Naive thymus-derived CD4-positive, alpha-beta T cell (primary cell): ENCODE measurements at regions not wholly inside any gene's neighbourhood (a gene's known extent, or its start where the extent isn't known, plus 50 kb on each side); places are given as distances from the start of the nearest gene placed in this dataset.
"Not testable (repeated sequence)": the region's sequence is repeated elsewhere in the genome, so short reads cannot be mapped to it uniquely, and the experiment has no call there.

Source experiments
- ATAC-seq: fragments of 150-1000 bp; cut with Tn5 transposase; 2 replicates; pipeline ENCODE4 v1.10.0; 2021; ENCODE audit warnings: mild to moderate bottlenecking, moderate library complexity
- CTCF ChIA-PET: fragments of 350-600 bp; sonication (Branson Sonifier 250); formaldehyde crosslinking; loops from one replicate; lab custom pipeline; 2021; ENCODE audit warnings: antibody characterized with exemption; lab: Charles Lee
- POLR2A ChIA-PET: fragments of 350-600 bp; sonication (Branson Sonifier 250); formaldehyde crosslinking; loops from one replicate; lab custom pipeline; 2021; ENCODE audit warnings: antibody characterized with exemption, inconsistent platforms; lab: Charles Lee
- DNase-seq, 9 donors: peaks; one replicate each; pipeline versions ENCODE4 v3.0.0 to v3.0.0-alpha.2; 2020 to 2022; ENCODE audit warnings: mixed read lengths in 1 of 9
- H3K27ac ChIP-seq: one replicate; pipeline ENCODE4 v1.7.0; 2013; ENCODE audit warnings: mild to moderate bottlenecking, low read depth, low read length, moderate library complexity
- H3K27me3 ChIP-seq, 2 donors: one replicate each; pipeline ENCODE4 v1.7.0; 2013; ENCODE audit warnings: low read length in 2 of 2, mild to moderate bottlenecking in 2 of 2, moderate library complexity in 2 of 2; ENCODE audit not compliant: control insufficient read depth in 2 of 2, insufficient read depth in 2 of 2
- H3K36me3 ChIP-seq, 3 experiments: 1 replicate in 2 of 3; 2 replicates in 1 of 3; pipeline ENCODE4 v1.7.0; 2013; ENCODE audit warnings: low read length in 3 of 3, mild to moderate bottlenecking in 3 of 3, moderate library complexity in 1 of 3; ENCODE audit not compliant: insufficient read depth in 3 of 3, control insufficient read depth in 2 of 3
- H3K4me1 ChIP-seq, 2 donors: one replicate each; pipeline ENCODE4 v1.7.0; 2013; ENCODE audit warnings: low read length in 2 of 2, mild to moderate bottlenecking in 2 of 2, moderate library complexity in 1 of 2; ENCODE audit not compliant: control insufficient read depth in 2 of 2, insufficient read depth in 2 of 2
- H3K4me3 ChIP-seq: 2 replicates; pipeline ENCODE4 v1.7.0; 2013; ENCODE audit warnings: mild to moderate bottlenecking, low read length
- H3K9me3 ChIP-seq, 3 experiments: 1 replicate in 2 of 3; 2 replicates in 1 of 3; pipeline ENCODE4 v1.7.0; 2013; ENCODE audit warnings: low read length in 3 of 3; ENCODE audit not compliant: control insufficient read depth in 2 of 3
- H3K27ac Mint-ChIP-seq, 9 donors: one replicate each; pipeline ENCODE4 v1.8.0; 2020 to 2022; ENCODE audit warnings: mixed read lengths in 9 of 9, mild to moderate bottlenecking in 8 of 9, moderate library complexity in 5 of 9, inconsistent platforms in 2 of 9
- H3K27me3 Mint-ChIP-seq, 5 donors: one replicate each; pipeline ENCODE4 v1.8.0; 2021 to 2022; ENCODE audit warnings: mixed read lengths in 5 of 5, mild to moderate bottlenecking in 1 of 5
- H3K36me3 Mint-ChIP-seq, 5 donors: one replicate each; pipeline ENCODE4 v1.8.0; 2020 to 2022; ENCODE audit warnings: mixed read lengths in 5 of 5, mild to moderate bottlenecking in 3 of 5, inconsistent platforms in 1 of 5
- H3K4me1 Mint-ChIP-seq, 7 donors: one replicate each; pipeline ENCODE4 v1.8.0; 2020 to 2022; ENCODE audit warnings: mixed read lengths in 7 of 7, mild to moderate bottlenecking in 3 of 7, inconsistent platforms in 1 of 7
- H3K4me3 Mint-ChIP-seq, 10 donors: one replicate each; pipeline ENCODE4 v1.8.0; 2020 to 2022; ENCODE audit warnings: mild to moderate bottlenecking in 10 of 10, mixed read lengths in 10 of 10, moderate library complexity in 6 of 10, inconsistent platforms in 2 of 10
- H3K9me3 Mint-ChIP-seq, 11 donors: one replicate each; pipeline ENCODE4 v1.8.0; 2020 to 2022; ENCODE audit warnings: mixed read lengths in 11 of 11, mild to moderate bottlenecking in 4 of 11, inconsistent platforms in 1 of 11, moderate library complexity in 1 of 11
- intact Hi-C, 2 donors: fragments of 100-400 bp; cut with micrococcal nuclease; formaldehyde crosslinking; loops; one replicate each; pipeline ENCODE4 v1.15.1; 2023

DNA sequence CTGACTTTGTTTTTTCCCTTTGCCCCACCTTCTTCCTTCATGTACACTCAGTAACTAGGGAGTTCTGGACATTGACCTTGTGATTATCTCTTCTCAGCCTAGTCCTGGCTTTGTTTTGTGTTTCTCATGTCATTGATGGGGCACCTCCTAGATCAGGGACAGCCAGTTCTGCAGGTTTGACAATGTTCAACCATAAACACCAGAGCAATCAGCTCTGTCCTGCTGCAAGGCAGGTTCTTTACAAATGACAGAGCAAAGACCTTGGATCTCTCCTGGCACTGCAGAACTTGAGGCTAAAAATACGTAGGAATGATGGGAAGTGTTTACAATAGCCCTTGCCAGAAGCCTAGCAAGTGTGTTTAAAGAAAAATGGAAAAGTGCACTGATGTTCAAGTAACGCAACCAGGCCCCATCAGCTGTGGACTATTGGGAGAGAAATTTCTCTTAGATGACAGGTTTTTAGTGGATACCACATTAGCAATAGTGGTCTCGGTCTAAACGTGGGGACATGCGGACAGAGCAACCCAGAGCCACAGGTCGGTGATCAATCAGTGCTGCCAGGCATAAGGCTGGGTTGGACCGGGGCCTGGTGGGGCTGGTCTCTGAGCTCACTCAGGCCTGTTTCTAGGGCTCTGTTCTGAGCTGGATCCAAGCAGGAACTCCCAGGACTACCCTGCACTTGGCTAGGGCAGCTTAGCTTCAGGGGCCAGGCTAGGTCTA lies 76.8 kb downstream of the SOWAHC start:
- no peaks in the 10 kb centered on the region for H3K27me3 ChIP-seq
- H3K36me3 Mint-ChIP-seq: peaks cover 0 to 3% (median 0%) of the 10 kb centered on the region in 5 donors
- ChIA-PET POLR2A (no interaction called here), CTCF (no interaction called here)
- no peak overlapping the region for H3K27ac ChIP-seq
- peaks cover 0 to 2% (median 0%) of the 10 kb centered on the region in 11 donors for H3K9me3 Mint-ChIP-seq
- H3K4me3 ChIP-seq: no peak overlapping the region
- H3K27ac Mint-ChIP-seq: no peak overlapping the region
- no peak for DNase-seq
- H3K4me3 Mint-ChIP-seq: no peak overlapping the region
- H3K4me1 Mint-ChIP-seq: peaks cover 0 to 1% (median 0%) of the 10 kb centered on the region in 7 donors
- no peaks in the 10 kb centered on the region for H3K36me3 ChIP-seq
- H3K9me3 ChIP-seq: no peaks in the 10 kb centered on the region
- H3K27me3 Mint-ChIP-seq: peaks cover 0 to 4% (median 0%) of the 10 kb centered on the region in 5 donors
- intact Hi-C loops: no loop called here
- H3K4me1 ChIP-seq: no peaks in the 10 kb centered on the region
- no peak for ATAC-seq

- H3K4me3 Mint-ChIP-seq: no peak overlapping the region
- CTCF ChIA-PET: no interaction called here
- POLR2A ChIA-PET: no interaction called here
Observed at GRCh38 chr2:109692013-109692743, 78.0 kb downstream of the SOWAHC start.

DNA sequence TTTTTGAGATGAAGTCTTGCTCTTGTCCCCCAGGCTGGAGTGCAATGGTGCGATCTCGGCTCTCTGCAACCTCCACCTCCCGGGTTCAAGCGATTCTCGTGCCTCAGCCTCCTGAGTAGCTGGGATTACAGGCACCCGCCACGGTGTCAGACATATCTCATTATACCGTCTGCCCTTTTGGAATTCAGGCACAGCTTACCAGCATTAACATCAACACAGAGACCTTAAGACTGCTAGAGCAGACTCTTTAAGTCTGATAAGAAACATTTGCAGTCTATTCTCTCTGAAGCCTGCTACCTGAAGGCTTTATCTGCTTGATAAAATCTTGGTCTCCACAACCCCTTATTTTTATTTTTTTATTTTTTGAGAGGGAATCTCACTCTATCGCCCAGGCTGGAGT lies 78.7 kb downstream of the SOWAHC start:
- not testable (repeated sequence) for H3K4me3 Mint-ChIP-seq

More at GRCh38 chr2:109692013-109692743, 78.0 kb downstream of the SOWAHC start:
- H3K4me1 ChIP-seq: no peaks in the 10 kb centered on the region
- H3K4me1 Mint-ChIP-seq: peaks cover 0 to 1% (median 0%) of the 10 kb centered on the region in 7 donors
- intact Hi-C loops: no loop called here
- H3K27ac Mint-ChIP-seq: no peak overlapping the region
- H3K36me3 ChIP-seq: no peaks in the 10 kb centered on the region
- no peaks in the 10 kb centered on the region for H3K27me3 ChIP-seq
- no peak for ATAC-seq
- peaks cover 0 to 3% (median 0%) of the 10 kb centered on the region in 5 donors for H3K36me3 Mint-ChIP-seq
- H3K9me3 Mint-ChIP-seq: peaks cover 0 to 2% (median 0%) of the 10 kb centered on the region in 11 donors
- no peak overlapping the region for H3K4me3 ChIP-seq
- no peak for DNase-seq
- no peaks in the 10 kb centered on the region for H3K9me3 ChIP-seq
- no peak overlapping the region for H3K27ac ChIP-seq
- peaks cover 0 to 4% (median 0%) of the 10 kb centered on the region in 5 donors for H3K27me3 Mint-ChIP-seq

GRCh38 chr2:109693292-109693691 lies 79.1 kb downstream of the SOWAHC start:
- ATAC-seq, H3K27ac ChIP-seq, H3K27me3 Mint-ChIP-seq, H3K27me3 ChIP-seq, H3K36me3 Mint-ChIP-seq, H3K9me3 ChIP-seq, H3K9me3 Mint-ChIP-seq, H3K27ac Mint-ChIP-seq, H3K4me3 Mint-ChIP-seq, H3K4me1 ChIP-seq, H3K36me3 ChIP-seq, DNase-seq, intact Hi-C loops, CTCF ChIA-PET, H3K4me1 Mint-ChIP-seq, POLR2A ChIA-PET, H3K4me3 ChIP-seq: not testable (repeated sequence)

More for the DNA sequence above, 78.7 kb downstream of the SOWAHC start:
- H3K9me3 Mint-ChIP-seq, H3K27ac ChIP-seq, H3K36me3 Mint-ChIP-seq, POLR2A ChIA-PET, ATAC-seq, intact Hi-C loops, H3K27ac Mint-ChIP-seq, H3K4me1 Mint-ChIP-seq, H3K27me3 Mint-ChIP-seq, H3K36me3 ChIP-seq, H3K9me3 ChIP-seq, H3K27me3 ChIP-seq, CTCF ChIA-PET, H3K4me1 ChIP-seq, H3K4me3 ChIP-seq, DNase-seq: not testable (repeated sequence)

- H3K4me1 ChIP-seq: no peaks in the 10 kb centered on the region
- Mint-ChIP-seq H3K36me3 (peaks cover 0 to 3% (median 0%) of the 10 kb centered on the region in 5 donors), H3K4me1 (no peaks in the 10 kb centered on the region), H3K27ac (no peak overlapping the region), H3K4me3 (no peak overlapping the region), H3K27me3 (peaks cover 0 to 6% (median 3%) of the 10 kb centered on the region in 5 donors), H3K9me3 (peaks cover 0 to 2% (median 0%) of the 10 kb centered on the region in 11 donors)
- H3K27ac ChIP-seq: no peak overlapping the region
- ChIA-PET POLR2A (no interaction called here), CTCF (interaction anchor here (0.7 kb wide), 1 partner anchor 254 kb away, joined by 3 read pairs; no protein-coding TSS in a partner anchor)
- DNase-seq (no peak), ATAC-seq (no peak)
- H3K36me3 ChIP-seq: no peaks in the 10 kb centered on the region
- intact Hi-C loops: no loop called here
- H3K9me3 ChIP-seq: no peaks in the 10 kb centered on the region
- no peak overlapping the region for H3K4me3 ChIP-seq
- H3K27me3 ChIP-seq: no peaks in the 10 kb centered on the region
Observed at GRCh38 chr2:109694190-109694589, 80.0 kb downstream of the SOWAHC start.

DNA sequence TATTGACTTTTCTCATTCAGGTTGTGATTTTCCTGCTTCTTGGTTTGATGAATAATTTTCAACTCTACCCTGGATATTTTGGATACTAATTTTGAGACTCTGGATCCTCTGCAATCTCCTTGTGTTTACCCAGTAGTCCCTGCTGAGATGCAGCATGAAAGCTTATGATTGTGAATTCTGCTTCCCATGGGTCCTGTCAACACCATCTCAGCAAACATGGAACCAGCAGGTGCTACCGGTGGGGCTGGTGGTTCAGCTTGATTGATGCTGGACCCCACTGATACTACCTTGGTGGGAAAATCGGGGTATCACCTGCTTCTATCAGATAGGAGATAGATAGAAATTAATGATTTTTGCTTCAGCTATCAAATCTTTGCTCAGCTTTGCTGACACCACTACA lies 81.1 kb downstream of the SOWAHC start:
- intact Hi-C loops: no loop called here
- Mint-ChIP-seq H3K36me3 (peaks cover 0 to 3% (median 0%) of the 10 kb centered on the region in 5 donors), H3K27me3 (peaks cover 2 to 13% (median 8%) of the 10 kb centered on the region in 5 donors), H3K4me3 (no peak overlapping the region), H3K4me1 (no peaks in the 10 kb centered on the region), H3K27ac (no peak overlapping the region), H3K9me3 (peaks cover 0 to 2% (median 0%) of the 10 kb centered on the region in 11 donors)
- ATAC-seq (no peak), DNase-seq (no peak)
- CTCF ChIA-PET: no interaction called here
- Histone ChIP-seq H3K27me3 (no peaks in the 10 kb centered on the region), H3K27ac (no peak overlapping the region), H3K4me3 (no peak overlapping the region), H3K36me3 (no peaks in the 10 kb centered on the region), H3K9me3 (no peaks in the 10 kb centered on the region), H3K4me1 (no peaks in the 10 kb centered on the region)
- POLR2A ChIA-PET: no interaction called here
